MM.1S (cell line): ENCODE measurements at regions not wholly inside any gene's neighbourhood (a gene's known extent, or its start where the extent isn't known, plus 50 kb on each side); places are given as distances from the start of the nearest gene placed in this dataset.

Experiments used
- DNase-seq: peaks from one replicate; pipeline ENCODE4 v3.0.0-alpha.2; 2015
- H2AFZ ChIP-seq: fragments of 300-600 bp; sonication (generic); 2 replicates; pipeline ENCODE4 v1.6.0; 2016; ENCODE audit warnings: antibody characterized with exemption, low read length
- H3F3A ChIP-seq: fragments of 300-600 bp; sonication (generic); 2 replicates; pipeline ENCODE4 v1.6.1; 2016; ENCODE audit warnings: mild to moderate bottlenecking, antibody characterized with exemption, low read length, moderate library complexity, mixed read lengths; ENCODE audit not compliant: insufficient read depth
- H3K27ac ChIP-seq: fragments of 300-600 bp; sonication (generic); 2 replicates; pipeline ENCODE4 v1.5.1; 2016; ENCODE audit warnings: mild to moderate bottlenecking, low read length
- H3K27me3 ChIP-seq: fragments of 300-600 bp; sonication (generic); replicated peaks from 2 replicates; pipeline ENCODE4 v1.6.0; 2016; ENCODE audit warnings: low read length; ENCODE audit not compliant: insufficient read depth
- H3K36me3 ChIP-seq: fragments of 300-600 bp; sonication (generic); replicated peaks from 2 replicates; pipeline ENCODE4 v1.6.1; 2016; ENCODE audit warnings: mild to moderate bottlenecking, low read length, mixed read lengths; ENCODE audit not compliant: insufficient read depth
- H3K4me1 ChIP-seq: fragments of 300-600 bp; sonication (generic); 2 replicates; pipeline ENCODE4 v1.6.1; 2016; ENCODE audit warnings: low read length, mixed read lengths
- H3K4me2 ChIP-seq: fragments of 300-600 bp; sonication (generic); 2 replicates; pipeline ENCODE4 v1.6.0; 2016; ENCODE audit warnings: low read depth, low read length
- H3K4me3 ChIP-seq: fragments of 300-600 bp; sonication (generic); 2 replicates; pipeline ENCODE4 v1.5.1; 2016; ENCODE audit warnings: low read length, mixed read lengths
- H3K79me2 ChIP-seq: fragments of 300-600 bp; sonication (generic); 2 replicates; pipeline ENCODE4 v1.6.1; 2016; ENCODE audit warnings: mixed run types, low read length, mixed read lengths
- H3K9ac ChIP-seq: fragments of 300-600 bp; sonication (generic); 2 replicates; pipeline ENCODE4 v1.6.1; 2016; ENCODE audit warnings: low read length, mixed read lengths
- H3K9me2 ChIP-seq: fragments of 300-600 bp; sonication (generic); replicated peaks from 2 replicates; pipeline ENCODE4 v1.6.1; 2016; ENCODE audit warnings: mild to moderate bottlenecking, low read length, mixed read lengths; ENCODE audit not compliant: insufficient read depth
- H3K9me3 ChIP-seq: fragments of 300-600 bp; sonication (generic); replicated peaks from 2 replicates; pipeline ENCODE4 v1.6.1; 2016; ENCODE audit warnings: mild to moderate bottlenecking, low read length, mixed read lengths; ENCODE audit not compliant: insufficient read depth
- H4K20me1 ChIP-seq: fragments of 300-600 bp; sonication (generic); 2 replicates; pipeline ENCODE4 v1.6.1; 2016; ENCODE audit warnings: mild to moderate bottlenecking, low read length, moderate library complexity, mixed read lengths; ENCODE audit not compliant: insufficient read depth
- EZH2 ChIP-seq: fragments of 300-600 bp; sonication (generic); optimal IDR thresholded peaks from 2 replicates; pipeline ENCODE3; 2017; ENCODE audit warnings: low read depth, mild to moderate bottlenecking, antibody characterized with exemption, low read length, mixed read lengths
- EZH2phosphoT487 ChIP-seq: fragments of 300-600 bp; sonication (generic); IDR thresholded peaks from 2 replicates; pipeline ENCODE4 v1.6.1; 2018; ENCODE audit warnings: antibody characterized with exemption, low read length
- TF ChIP-seq, protein P1 (sequence below): fragments of 300-600 bp; sonication (generic); IDR thresholded peaks from 2 replicates; pipeline ENCODE4 v1.5.1; 2016; ENCODE audit warnings: antibody characterized with exemption, low read length, mixed read lengths

DNA sequence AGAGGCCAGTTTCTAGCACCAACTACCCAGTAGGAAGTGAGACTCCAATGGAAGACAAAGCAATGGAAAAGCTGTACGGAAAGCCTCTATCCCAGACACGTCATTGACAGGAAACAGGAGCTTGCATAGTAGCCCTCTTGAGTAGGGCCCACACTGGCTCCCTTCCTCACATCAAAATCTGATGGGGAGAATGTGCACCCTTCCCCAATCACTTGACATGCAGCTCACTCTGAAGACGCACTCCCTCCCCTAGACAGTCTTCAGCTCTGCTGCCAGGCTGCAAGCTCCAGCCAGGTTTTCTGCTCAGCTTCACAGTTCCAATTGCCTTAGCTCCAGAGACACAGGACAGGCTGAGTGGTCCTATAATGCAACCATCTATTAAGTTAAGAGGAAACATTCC lies 567.8 kb downstream of the EPHB1 start:
- Histone ChIP-seq H3K27ac (no peak overlapping the region), H4K20me1 (no peaks in the 10 kb centered on the region), H3K9me3 (no peaks in the 10 kb centered on the region), H3K9ac (no peak overlapping the region), H3K4me2 (no peak overlapping the region), H3K27me3 (no peaks in the 10 kb centered on the region), H3K79me2 (no peaks in the 10 kb centered on the region), H2AFZ (no peak overlapping the region), H3K4me1 (no peaks in the 10 kb centered on the region), H3F3A (no peaks in the 10 kb centered on the region), H3K36me3 (no peaks in the 10 kb centered on the region), H3K9me2 (no peaks in the 10 kb centered on the region), H3K4me3 (no peak overlapping the region)
- TF ChIP-seq, protein P1, sequence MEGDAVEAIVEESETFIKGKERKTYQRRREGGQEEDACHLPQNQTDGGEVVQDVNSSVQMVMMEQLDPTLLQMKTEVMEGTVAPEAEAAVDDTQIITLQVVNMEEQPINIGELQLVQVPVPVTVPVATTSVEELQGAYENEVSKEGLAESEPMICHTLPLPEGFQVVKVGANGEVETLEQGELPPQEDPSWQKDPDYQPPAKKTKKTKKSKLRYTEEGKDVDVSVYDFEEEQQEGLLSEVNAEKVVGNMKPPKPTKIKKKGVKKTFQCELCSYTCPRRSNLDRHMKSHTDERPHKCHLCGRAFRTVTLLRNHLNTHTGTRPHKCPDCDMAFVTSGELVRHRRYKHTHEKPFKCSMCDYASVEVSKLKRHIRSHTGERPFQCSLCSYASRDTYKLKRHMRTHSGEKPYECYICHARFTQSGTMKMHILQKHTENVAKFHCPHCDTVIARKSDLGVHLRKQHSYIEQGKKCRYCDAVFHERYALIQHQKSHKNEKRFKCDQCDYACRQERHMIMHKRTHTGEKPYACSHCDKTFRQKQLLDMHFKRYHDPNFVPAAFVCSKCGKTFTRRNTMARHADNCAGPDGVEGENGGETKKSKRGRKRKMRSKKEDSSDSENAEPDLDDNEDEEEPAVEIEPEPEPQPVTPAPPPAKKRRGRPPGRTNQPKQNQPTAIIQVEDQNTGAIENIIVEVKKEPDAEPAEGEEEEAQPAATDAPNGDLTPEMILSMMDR: no peak
- TF ChIP-seq EZH2 (no peak), EZH2phosphoT487 (no peak)
- no peak for DNase-seq

DNA sequence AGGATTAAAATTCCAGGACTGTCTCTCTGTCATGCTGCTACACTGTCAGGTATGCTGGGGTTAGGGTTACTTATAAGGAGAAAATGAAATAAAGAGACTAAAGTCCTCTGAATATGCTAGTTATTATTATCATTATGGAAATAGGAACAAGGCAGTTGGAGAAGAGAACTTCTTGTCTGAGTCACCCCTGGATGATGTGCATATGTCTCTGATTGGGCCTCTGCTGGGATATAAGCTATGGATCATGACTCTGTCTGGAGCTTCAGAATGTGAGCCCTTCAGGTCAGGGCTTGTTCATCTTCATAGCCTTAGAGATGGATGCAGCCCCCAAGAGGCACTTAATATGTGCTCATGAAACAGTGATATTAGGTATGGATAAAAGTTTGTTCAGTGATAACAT lies 569.6 kb downstream of the EPHB1 start:
- H3K4me1 ChIP-seq: no peaks in the 10 kb centered on the region
- H3K9me3 ChIP-seq: no peaks in the 10 kb centered on the region
- H3F3A ChIP-seq: no peaks in the 10 kb centered on the region
- no peak overlapping the region for H3K9ac ChIP-seq
- H3K27ac ChIP-seq: no peak overlapping the region
- H3K36me3 ChIP-seq: no peaks in the 10 kb centered on the region
- H2AFZ ChIP-seq: no peak overlapping the region
- H3K79me2 ChIP-seq: no peaks in the 10 kb centered on the region
- DNase-seq: no peak
- TF ChIP-seq EZH2: no peak
- TF ChIP-seq EZH2phosphoT487: no peak
- TF ChIP-seq, protein P1: no peak
- no peaks in the 10 kb centered on the region for H4K20me1 ChIP-seq
- no peaks in the 10 kb centered on the region for H3K9me2 ChIP-seq
- no peak overlapping the region for H3K4me2 ChIP-seq
- H3K4me3 ChIP-seq: no peak overlapping the region
- no peaks in the 10 kb centered on the region for H3K27me3 ChIP-seq

DNA sequence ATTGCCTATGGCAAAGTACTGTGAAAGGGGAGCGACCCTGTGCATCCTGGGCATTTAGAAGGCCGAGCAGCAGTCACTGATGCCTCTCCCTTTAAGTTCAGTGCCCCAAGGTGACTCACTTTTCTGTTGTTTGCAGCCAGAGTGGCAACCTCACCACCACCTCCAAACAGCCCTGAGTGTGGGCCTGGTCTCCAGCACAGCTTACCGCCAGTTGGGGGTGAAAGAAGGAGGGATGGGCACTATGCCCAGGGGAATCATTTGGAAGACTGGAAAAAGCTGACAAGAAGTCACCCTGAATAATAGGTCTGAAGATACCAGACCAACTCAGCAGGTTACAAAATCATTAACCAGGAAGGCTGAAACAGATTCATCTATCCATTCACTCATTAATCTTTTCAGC lies 571.8 kb downstream of the EPHB1 start:
- H3K27ac ChIP-seq: no peak overlapping the region
- TF ChIP-seq, protein P1: no peak
- TF ChIP-seq EZH2phosphoT487 (no peak), EZH2 (no peak)
- H3K79me2 ChIP-seq: no peaks in the 10 kb centered on the region
- H4K20me1 ChIP-seq: no peaks in the 10 kb centered on the region
- H2AFZ ChIP-seq: no peak overlapping the region
- no peak overlapping the region for H3K4me3 ChIP-seq
- no peaks in the 10 kb centered on the region for H3K27me3 ChIP-seq
- H3K9ac ChIP-seq: no peak overlapping the region
- H3K4me1 ChIP-seq: no peaks in the 10 kb centered on the region
- H3K9me2 ChIP-seq: no peaks in the 10 kb centered on the region
- no peaks in the 10 kb centered on the region for H3K36me3 ChIP-seq
- H3F3A ChIP-seq: no peaks in the 10 kb centered on the region
- H3K4me2 ChIP-seq: no peak overlapping the region
- no peaks in the 10 kb centered on the region for H3K9me3 ChIP-seq
- DNase-seq: no peak
